HG02798 (cell line): ENCODE measurements at regions not wholly inside any gene's neighbourhood (a gene's known extent, or its start where the extent isn't known, plus 50 kb on each side); places are given as distances from the start of the nearest gene placed in this dataset.

Source experiments
- ATAC-seq: cut with Tn5 transposase; IDR thresholded peaks from one replicate; pipeline ENCODE4 v1.9.1; 2021; ENCODE audit warnings: mild to moderate bottlenecking; ENCODE audit not compliant: unreplicated experiment, poor library complexity

DNA sequence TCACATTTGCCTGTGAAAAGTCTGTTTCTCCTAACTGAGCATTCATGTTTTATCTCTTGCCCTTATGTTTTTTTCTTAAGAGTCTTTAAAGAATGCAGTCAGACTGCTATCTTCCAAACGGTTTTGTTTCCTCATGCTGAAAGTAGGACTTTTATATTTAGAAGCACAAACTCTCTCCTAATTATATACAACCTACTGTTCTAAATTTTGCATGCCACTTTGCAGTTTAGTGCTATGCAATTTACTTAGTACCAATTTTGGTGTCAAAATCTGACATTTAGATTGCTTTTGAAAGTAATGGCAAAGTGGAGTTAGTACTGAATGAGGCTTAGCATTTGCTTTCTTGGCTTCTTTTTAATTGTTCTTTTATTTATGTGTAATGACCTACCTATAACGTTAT lies 55.1 kb upstream of the PCDH20 start:
- ATAC-seq: no peak

DNA sequence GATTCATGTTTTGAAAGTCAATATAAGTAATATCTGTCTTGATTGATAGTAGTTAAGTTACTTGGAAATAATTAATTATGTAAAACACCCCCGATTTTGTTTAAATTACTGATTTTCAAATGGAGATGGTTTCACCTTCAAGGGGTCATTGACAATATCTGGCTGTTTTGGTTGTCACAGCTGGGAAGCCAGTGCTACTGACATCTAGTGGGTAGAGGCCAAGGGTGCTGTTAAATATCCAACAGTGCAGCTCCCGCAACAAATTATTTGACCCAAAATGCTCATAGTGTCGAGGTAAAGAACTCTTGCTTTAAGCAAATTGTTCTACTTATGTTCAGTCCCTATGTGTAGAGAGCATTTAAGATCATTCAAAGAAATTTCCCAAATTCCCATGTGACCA lies 50.6 kb upstream of the PCDH20 start:
- ATAC-seq: no peak
